GM12878 (cell line): ENCODE measurements at regions not wholly inside any gene's neighbourhood (a gene's known extent, or its start where the extent isn't known, plus 50 kb on each side); places are given as distances from the start of the nearest gene placed in this dataset.

Source experiments
- ASH2L ChIP-seq: fragments of 300-600, 200-600 bp; sonication (generic); IDR thresholded peaks from 2 replicates; pipeline ENCODE4 v1.6.1; 2017; ENCODE audit warnings: low read depth, mild to moderate bottlenecking, borderline replicate concordance
- CEBPB ChIP-seq, 2 experiments: fragments of 150-350 bp in 1 of 2; IDR thresholded peaks; 2 replicates each; pipeline ENCODE4 v1.6.1; 2012 to 2014; ENCODE audit warnings: low read depth in 2 of 2, low read length in 2 of 2, borderline replicate concordance in 1 of 2, inconsistent platforms in 1 of 2
- DPF2 ChIP-seq: fragments of 450-650 bp; IDR thresholded peaks from 2 replicates; pipeline ENCODE4 v1.6.1; 2017; ENCODE audit warnings: mild to moderate bottlenecking
- EP300 ChIP-seq, 2 experiments: fragments of 150-350 bp in 1 of 2; IDR thresholded peaks; 2 replicates each; pipeline ENCODE4 v1.6.1; 2011 to 2012; ENCODE audit warnings: low read depth in 2 of 2, low read length in 2 of 2, borderline replicate concordance in 1 of 2, improper control_type of control experiment in 1 of 2, inconsistent platforms in 1 of 2; ENCODE audit not compliant: control insufficient read depth in 1 of 2
- NFYB ChIP-seq: IDR thresholded peaks from 2 replicates; pipeline ENCODE4 v1.6.1; 2011; ENCODE audit warnings: low read depth, mild to moderate bottlenecking, low read length, improper control_type of control experiment, moderate library complexity; ENCODE audit not compliant: insufficient read depth
- SMAD5 ChIP-seq: IDR thresholded peaks from 2 replicates; pipeline ENCODE4 v1.6.1; 2016; ENCODE audit warnings: antibody characterized with exemption, low read depth
- SPI1 ChIP-seq: IDR thresholded peaks from 2 replicates; pipeline ENCODE4 v1.6.1; 2011; ENCODE audit warnings: low read depth, mild to moderate bottlenecking, low read length, moderate library complexity, borderline replicate concordance; ENCODE audit not compliant: insufficient read depth
- SREBF1 ChIP-seq: IDR thresholded peaks from 2 replicates; pipeline ENCODE4 v1.6.1; 2012; ENCODE audit warnings: mild to moderate bottlenecking, low read length
- SUPT20H ChIP-seq: IDR thresholded peaks from 2 replicates; pipeline ENCODE4 v1.6.1; 2011; ENCODE audit warnings: low read depth, mild to moderate bottlenecking, low read length, moderate library complexity, borderline replicate concordance; ENCODE audit not compliant: control insufficient read depth
- TF ChIP-seq, protein P1 (sequence below): IDR thresholded peaks from 2 replicates; pipeline ENCODE4 v1.6.1; 2012; ENCODE audit warnings: improper control_type of control experiment, low read depth, low read length; ENCODE audit not compliant: insufficient replicate concordance
- TF ChIP-seq, protein P2 (sequence below): fragments of 450-650 bp; formaldehyde crosslinking; IDR thresholded peaks from 2 replicates; pipeline ENCODE4 v1.4.0; 2020; ENCODE audit warnings: mild to moderate bottlenecking, moderate library complexity

DNA sequence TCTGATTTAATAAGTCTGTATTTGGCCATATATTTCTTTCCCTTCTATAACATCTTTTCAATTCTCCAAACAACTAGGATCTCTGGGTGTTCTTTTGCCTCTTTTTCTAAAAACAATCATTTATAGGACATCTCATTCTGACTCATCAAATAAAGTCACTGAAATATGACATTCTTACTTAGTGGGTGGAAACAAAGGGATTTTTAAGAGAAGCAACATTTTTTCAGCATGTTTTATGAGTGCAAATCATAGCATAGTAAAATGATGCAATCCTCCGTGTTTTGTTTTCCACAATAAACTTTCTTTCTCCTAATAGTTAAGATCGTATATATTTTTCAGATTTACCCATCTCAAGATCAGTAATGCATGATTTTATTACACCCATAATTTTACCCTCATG, 179.8 kb downstream of the SPCS3 start (continued):
- TF ChIP-seq, protein P1, sequence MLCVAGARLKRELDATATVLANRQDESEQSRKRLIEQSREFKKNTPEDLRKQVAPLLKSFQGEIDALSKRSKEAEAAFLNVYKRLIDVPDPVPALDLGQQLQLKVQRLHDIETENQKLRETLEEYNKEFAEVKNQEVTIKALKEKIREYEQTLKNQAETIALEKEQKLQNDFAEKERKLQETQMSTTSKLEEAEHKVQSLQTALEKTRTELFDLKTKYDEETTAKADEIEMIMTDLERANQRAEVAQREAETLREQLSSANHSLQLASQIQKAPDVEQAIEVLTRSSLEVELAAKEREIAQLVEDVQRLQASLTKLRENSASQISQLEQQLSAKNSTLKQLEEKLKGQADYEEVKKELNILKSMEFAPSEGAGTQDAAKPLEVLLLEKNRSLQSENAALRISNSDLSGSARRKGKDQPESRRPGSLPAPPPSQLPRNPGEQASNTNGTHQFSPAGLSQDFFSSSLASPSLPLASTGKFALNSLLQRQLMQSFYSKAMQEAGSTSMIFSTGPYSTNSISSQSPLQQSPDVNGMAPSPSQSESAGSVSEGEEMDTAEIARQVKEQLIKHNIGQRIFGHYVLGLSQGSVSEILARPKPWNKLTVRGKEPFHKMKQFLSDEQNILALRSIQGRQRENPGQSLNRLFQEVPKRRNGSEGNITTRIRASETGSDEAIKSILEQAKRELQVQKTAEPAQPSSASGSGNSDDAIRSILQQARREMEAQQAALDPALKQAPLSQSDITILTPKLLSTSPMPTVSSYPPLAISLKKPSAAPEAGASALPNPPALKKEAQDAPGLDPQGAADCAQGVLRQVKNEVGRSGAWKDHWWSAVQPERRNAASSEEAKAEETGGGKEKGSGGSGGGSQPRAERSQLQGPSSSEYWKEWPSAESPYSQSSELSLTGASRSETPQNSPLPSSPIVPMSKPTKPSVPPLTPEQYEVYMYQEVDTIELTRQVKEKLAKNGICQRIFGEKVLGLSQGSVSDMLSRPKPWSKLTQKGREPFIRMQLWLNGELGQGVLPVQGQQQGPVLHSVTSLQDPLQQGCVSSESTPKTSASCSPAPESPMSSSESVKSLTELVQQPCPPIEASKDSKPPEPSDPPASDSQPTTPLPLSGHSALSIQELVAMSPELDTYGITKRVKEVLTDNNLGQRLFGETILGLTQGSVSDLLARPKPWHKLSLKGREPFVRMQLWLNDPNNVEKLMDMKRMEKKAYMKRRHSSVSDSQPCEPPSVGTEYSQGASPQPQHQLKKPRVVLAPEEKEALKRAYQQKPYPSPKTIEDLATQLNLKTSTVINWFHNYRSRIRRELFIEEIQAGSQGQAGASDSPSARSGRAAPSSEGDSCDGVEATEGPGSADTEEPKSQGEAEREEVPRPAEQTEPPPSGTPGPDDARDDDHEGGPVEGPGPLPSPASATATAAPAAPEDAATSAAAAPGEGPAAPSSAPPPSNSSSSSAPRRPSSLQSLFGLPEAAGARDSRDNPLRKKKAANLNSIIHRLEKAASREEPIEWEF, result no peak
- TF ChIP-seq NFYB (no peak), CEBPB (IDR thresholded peaks at IDR 0.05; ENCODE audit: borderline replicate concordance in 1 of 2, low read depth in 2 of 2, low read length in 2 of 2) (no peak), SREBF1 (no peak), ASH2L (no peak), SMAD5 (no peak), SUPT20H (no peak), DPF2 (no peak), SPI1 (no peak), EP300 (IDR thresholded peaks at IDR 0.05; ENCODE audit: borderline replicate concordance in 1 of 2, control insufficient read depth in 1 of 2, low read depth in 2 of 2, low read length in 2 of 2) (no peak)
- TF ChIP-seq, protein P2, sequence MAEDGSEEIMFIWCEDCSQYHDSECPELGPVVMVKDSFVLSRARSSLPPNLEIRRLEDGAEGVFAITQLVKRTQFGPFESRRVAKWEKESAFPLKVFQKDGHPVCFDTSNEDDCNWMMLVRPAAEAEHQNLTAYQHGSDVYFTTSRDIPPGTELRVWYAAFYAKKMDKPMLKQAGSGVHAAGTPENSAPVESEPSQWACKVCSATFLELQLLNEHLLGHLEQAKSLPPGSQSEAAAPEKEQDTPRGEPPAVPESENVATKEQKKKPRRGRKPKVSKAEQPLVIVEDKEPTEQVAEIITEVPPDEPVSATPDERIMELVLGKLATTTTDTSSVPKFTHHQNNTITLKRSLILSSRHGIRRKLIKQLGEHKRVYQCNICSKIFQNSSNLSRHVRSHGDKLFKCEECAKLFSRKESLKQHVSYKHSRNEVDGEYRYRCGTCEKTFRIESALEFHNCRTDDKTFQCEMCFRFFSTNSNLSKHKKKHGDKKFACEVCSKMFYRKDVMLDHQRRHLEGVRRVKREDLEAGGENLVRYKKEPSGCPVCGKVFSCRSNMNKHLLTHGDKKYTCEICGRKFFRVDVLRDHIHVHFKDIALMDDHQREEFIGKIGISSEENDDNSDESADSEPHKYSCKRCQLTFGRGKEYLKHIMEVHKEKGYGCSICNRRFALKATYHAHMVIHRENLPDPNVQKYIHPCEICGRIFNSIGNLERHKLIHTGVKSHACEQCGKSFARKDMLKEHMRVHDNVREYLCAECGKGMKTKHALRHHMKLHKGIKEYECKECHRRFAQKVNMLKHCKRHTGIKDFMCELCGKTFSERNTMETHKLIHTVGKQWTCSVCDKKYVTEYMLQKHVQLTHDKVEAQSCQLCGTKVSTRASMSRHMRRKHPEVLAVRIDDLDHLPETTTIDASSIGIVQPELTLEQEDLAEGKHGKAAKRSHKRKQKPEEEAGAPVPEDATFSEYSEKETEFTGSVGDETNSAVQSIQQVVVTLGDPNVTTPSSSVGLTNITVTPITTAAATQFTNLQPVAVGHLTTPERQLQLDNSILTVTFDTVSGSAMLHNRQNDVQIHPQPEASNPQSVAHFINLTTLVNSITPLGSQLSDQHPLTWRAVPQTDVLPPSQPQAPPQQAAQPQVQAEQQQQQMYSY (CRISPR knock-in tag), result no peak
